Ramos (cell line): ENCODE measurements at regions not wholly inside any gene's neighbourhood (a gene's known extent, or its start where the extent isn't known, plus 50 kb on each side); places are given as distances from the start of the nearest gene placed in this dataset.
"Not testable (repeated sequence)": the region's sequence is repeated elsewhere in the genome, so short reads cannot be mapped to it uniquely, and the experiment has no call there.

Experiments
- in situ Hi-C: fragments of 300-500 bp; cut with MboI; formaldehyde crosslinking; loops from one replicate; pipeline ENCODE4 v1.14.3; 2022; ENCODE audit warnings: low sequenced_read_pairs; ENCODE audit not compliant: unreplicated experiment

GRCh38 chr1:222049661-222050060 lies 307.8 kb upstream of the DUSP10 start:
- in situ Hi-C loops, result not testable (repeated sequence)

GRCh38 chr1:222049176-222049575 lies 307.3 kb upstream of the DUSP10 start:
- in situ Hi-C loops, result no loop called here

DNA sequence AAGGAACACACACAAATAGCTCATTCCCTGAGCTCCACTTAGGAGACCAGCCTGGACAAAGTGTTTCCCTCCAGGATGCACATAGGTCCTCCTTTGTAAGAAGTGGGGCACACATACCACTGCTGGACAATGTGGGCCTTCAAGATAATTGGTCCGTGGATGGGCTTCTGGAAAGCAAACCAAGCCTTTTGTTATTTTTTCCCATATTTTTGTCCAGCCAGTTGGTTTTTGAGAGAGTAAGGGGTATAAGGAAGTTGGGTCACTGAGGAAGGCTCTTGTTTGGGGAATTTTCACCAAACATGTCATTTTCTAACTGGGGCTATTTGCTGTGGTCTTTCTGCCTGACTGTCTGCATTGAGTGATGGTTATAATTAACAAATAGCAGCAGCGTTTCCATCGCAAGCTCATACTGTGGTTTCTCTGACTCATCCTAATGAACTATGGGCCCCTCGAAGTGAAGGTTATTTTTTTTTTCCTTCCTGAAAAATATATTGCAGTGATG lies 306.3 kb upstream of the DUSP10 start:
- in situ Hi-C loops, result no loop called here

DNA sequence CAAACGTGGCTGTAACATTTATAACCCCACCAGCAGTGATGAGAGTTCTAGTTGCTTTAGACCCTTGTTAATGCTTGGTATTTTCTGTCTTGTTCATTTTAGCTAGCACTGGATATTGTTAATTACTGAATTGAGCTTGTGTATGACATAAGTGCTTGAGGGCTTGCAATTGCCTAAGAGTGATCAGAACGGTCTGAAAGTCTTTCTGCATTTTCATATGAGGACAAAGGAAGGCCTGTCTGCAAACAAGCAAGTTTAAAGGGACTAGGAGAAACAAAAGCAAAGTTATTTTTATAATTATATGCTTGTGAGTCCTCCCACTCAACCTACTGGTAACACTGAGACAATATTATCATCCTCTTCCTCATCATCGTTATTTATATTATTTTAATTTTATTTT lies 305.5 kb upstream of the DUSP10 start:
- in situ Hi-C loops, result no loop called here

- in situ Hi-C loops, result no loop called here
Measured at GRCh38 chr1:222046684-222047263, 304.9 kb upstream of the DUSP10 start.

- in situ Hi-C loops, result no loop called here
Measured at GRCh38 chr1:222045786-222046185, 303.9 kb upstream of the DUSP10 start.

GRCh38 chr1:222045236-222045635 lies 303.3 kb upstream of the DUSP10 start:
- in situ Hi-C loops, result no loop called here

DNA sequence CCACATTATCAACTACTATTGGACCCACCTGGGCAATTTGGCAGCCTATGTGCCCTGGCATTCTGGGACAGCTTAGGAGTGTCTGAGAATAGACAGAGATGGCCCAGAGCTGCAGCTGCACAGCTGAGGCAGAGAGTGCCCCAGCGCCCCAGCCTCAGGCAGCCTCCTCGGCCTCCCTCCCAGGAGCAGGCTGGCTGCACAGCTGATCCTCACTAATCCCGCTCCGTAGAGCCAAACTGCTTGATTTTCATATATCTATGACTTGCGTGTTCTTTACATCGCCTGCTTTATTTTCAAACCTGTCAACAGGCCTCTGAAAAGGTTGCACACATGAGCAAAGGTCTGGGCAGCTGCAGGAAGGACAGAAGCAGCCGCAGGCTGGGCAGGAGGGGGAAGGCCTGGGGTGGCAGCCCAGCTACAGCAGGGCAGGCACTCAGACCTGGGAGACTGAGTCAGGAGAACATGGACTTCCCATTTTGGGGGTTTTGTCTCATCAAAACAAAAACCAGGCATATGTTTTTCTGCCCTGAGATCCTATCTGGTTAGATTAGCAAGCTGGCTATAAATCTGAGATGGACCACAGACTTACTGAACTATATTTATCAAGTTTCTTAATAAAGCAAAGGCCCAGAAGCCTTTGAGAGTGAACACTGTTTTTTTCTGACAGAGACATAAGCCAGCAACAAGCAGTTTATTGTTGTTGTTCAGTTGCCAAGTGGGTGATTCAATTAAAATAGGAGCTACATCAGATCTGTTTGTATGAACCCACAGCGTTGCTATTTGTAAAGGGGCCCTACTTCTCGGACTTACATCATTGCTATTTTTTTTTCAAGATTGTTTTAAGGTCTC lies 301.8 kb upstream of the DUSP10 start:
- in situ Hi-C loops, result no loop called here

GRCh38 chr1:222042120-222042519 lies 300.2 kb upstream of the DUSP10 start:
- in situ Hi-C loops, result no loop called here

DNA sequence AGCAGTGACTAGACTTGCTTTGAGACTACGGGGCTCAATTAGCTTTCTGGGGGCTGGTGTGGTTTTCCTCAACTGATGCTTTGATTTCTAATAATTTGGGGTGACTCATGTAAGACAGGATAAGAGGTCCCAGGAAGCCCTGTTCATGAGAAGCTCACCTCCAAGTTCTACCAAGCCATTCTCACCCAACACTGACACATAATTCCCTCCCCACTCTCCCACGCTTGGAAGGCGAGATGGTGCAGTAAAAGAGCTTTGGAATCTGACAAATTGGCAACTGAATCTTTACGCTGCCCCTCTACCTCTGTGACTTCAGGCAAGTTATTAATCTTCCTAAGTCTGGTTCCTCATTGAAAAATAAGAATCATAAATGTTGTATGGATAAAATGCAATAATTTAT lies 299.1 kb upstream of the DUSP10 start:
- in situ Hi-C loops, result no loop called here

DNA sequence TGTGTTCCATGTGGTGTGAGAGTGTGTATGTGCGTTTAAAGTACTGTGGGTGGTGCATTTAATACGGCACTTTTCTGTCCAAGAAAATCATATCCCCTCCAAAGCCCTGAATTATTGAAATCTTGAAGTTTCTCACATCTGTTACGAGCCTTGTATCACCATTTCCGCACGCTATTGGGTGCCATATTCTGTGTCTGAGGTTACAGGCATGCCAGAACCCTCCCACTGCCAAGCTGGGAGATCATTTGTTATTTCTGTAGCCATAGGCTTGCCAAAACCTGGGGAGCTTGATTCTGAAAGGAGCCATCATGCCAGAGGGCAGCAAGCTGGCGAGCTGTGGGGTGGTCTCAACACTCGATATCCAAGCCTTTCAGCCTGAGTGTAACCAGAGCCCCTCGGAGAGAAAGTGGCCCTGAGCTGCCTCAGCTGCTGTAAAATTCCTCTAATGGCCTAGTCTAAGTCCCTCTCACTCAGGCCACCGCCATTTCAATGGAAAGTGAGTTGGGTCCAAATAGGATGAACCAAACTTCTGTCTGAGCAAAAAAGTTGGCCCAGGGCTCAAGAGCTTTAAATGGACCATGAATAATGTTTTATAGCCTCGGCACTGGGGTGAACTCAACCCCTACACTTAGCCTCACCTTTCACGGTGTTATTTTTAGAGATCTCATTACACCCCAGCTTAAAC lies 298.4 kb upstream of the DUSP10 start:
- in situ Hi-C loops, result no loop called here

DNA sequence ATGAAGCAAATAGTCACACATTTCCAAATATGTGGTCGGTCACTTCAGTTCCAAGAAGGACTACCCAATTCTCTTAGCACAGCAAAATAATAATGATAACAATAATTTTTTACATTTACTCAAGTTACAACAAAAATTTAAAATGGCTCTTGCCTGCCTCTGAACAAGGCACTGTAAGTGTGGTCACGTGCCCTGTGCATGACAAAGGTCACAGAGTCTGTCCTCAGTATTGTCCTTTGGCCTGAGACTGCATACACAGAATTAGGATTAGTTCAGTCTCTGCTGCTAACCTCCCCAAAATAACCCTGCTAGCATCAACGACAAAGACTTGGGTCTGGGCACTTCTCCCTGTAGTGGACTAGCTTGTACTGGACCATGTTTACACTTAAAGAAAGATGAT lies 297.1 kb upstream of the DUSP10 start:
- in situ Hi-C loops, result no loop called here

DNA sequence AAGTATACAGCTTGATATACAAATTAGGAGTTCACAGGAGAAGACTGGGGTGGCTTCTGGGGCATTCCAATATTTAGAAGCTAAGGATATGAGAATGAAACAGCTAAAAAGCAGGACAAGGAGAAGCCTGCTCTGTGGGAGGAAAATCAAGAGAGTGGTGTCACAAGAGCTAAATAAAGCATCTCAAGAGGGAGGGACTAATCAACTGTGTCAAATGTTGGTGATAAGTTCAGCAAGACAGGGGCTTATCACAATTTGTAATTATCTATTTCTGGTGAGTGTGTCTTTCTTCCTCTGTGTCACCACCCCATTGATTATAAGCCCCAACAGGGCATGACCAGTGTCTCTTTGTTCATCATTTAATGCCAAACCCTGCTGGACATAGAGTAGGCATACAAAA lies 295.8 kb upstream of the DUSP10 start:
- in situ Hi-C loops, result no loop called here

DNA sequence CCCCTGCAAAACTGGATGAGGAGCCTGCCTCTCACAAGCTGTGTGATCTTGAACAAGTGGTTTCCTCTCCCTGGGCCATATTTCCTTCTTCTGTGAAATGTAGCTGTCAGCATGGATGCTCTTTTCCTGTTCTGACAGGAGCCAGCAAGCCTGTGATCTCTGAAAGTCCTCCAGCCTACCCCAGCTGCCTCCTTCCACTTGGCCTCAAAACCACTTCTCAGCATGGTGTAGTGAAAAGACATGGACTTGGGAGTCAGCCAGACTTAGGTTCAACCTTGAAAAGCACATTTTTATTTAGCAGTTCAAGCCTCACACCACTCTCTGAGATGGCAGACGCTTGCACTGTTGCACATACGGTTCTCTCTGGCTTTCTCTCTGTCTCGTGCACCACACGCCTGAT lies 292.9 kb upstream of the DUSP10 start:
- in situ Hi-C loops, result no loop called here

DNA sequence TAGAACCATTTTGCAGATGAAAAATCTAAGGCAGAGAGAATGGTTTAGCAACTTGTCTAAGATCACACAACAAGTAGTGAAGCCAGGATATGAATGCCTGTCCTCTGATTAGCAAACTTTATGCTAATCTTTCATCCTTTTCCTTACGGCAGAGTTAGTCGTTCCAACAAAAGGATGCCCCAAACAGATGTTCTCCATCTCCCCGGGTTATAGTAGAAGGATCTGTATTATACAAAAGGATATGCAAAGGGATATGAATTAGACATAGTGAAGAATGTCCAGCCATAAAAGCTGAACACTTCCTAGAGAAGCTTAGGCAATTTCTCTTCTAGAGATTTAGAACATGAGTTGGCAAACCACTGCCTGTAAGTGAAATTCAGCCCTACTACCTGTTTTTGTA lies 291.6 kb upstream of the DUSP10 start:
- in situ Hi-C loops, result no loop called here

- in situ Hi-C loops, result no loop called here
Measured at GRCh38 chr1:222031318-222031717, 289.4 kb upstream of the DUSP10 start.

- in situ Hi-C loops, result no loop called here
Measured at GRCh38 chr1:222028676-222029075, 286.8 kb upstream of the DUSP10 start.

GRCh38 chr1:222028116-222028515 lies 286.2 kb upstream of the DUSP10 start:
- in situ Hi-C loops, result no loop called here

GRCh38 chr1:222026280-222026679 lies 284.4 kb upstream of the DUSP10 start:
- in situ Hi-C loops, result no loop called here

DNA sequence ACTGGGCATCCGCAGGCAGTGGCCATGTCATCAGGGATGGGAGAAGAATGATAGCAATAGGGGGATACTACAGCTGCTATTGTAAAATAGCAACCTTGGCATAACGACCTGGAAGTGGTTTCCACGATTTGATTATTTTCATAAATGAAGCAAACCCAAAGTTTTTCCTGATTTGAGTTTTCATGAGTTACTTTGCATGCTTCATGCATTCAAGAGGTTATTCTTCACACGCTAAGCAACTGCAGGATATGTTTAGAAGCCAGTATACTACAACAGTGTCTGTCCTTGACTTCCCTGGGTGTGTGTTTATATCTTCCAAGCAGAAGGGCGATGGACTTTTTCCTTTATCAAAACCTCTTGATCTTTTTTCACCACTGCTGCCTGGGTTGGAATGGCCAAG lies 281.1 kb upstream of the DUSP10 start:
- in situ Hi-C loops, result no loop called here

DNA sequence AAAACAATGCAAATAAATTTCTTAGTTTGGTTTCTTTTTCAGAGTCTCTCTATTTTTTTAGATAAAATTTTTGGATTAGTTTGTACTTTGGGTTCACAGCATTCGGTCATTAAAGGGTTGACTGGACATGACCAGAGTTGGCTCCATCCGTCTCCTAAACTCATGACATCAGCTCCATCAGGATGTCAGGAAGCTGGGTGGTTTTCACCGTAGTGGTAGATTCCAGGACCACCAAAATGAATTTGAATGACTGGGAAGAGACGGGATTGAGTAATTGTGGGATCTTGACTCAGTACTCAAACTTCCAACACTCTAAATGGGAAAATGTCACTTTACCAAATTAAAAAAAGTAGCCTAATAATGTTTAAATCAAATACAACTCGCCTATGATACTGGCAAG lies 279.2 kb upstream of the DUSP10 start:
- in situ Hi-C loops, result no loop called here
